Superior temporal gyrus (tissue), 1 donor: ENCODE measurements at regions not wholly inside any gene's neighbourhood (a gene's known extent, or its start where the extent isn't known, plus 50 kb on each side); places are given as distances from the start of the nearest gene placed in this dataset.

Experiments used
- DNase-seq: peaks from one replicate; pipeline ENCODE4 v3.0.0-alpha.2; 2016; ENCODE audit errors: extremely low spot score

GRCh38 chr10:78934994-78935602, 133.7 kb upstream of the ZMIZ1 start:
- DNase-seq = no peak

- DNase-seq = no peak
Observed at GRCh38 chr10:78935697-78936407, 132.9 kb upstream of the ZMIZ1 start.

- no peak for DNase-seq
Observed at GRCh38 chr10:78936412-78937342, 132.1 kb upstream of the ZMIZ1 start.

GRCh38 chr10:78937393-78937792, 131.4 kb upstream of the ZMIZ1 start:
- DNase-seq = no peak

- no peak for DNase-seq
Observed at GRCh38 chr10:78937800-78938694, 130.7 kb upstream of the ZMIZ1 start.

GRCh38 chr10:78938695-78939672, 129.8 kb upstream of the ZMIZ1 start:
- DNase-seq = no peak

- DNase-seq = peak; percentile 29
Observed at GRCh38 chr10:78942091-78942501, 126.7 kb upstream of the ZMIZ1 start.

- peak; percentile 29 for DNase-seq
Observed at GRCh38 chr10:78944723-78945312, 123.9 kb upstream of the ZMIZ1 start.

- DNase-seq = no peak
Observed at GRCh38 chr10:78945838-78946237, 122.9 kb upstream of the ZMIZ1 start.

- no peak for DNase-seq
Observed at GRCh38 chr10:78947226-78947625, 121.5 kb upstream of the ZMIZ1 start.

- DNase-seq = no peak
Observed at GRCh38 chr10:78947733-78948132, 121.0 kb upstream of the ZMIZ1 start.

GRCh38 chr10:78948621-78949030, 120.1 kb upstream of the ZMIZ1 start:
- no peak for DNase-seq

- no peak for DNase-seq
Observed at GRCh38 chr10:78950656-78951587, 117.8 kb upstream of the ZMIZ1 start.

GRCh38 chr10:78952030-78952429, 116.7 kb upstream of the ZMIZ1 start:
- no peak for DNase-seq

GRCh38 chr10:78952686-78953085, 116.1 kb upstream of the ZMIZ1 start:
- no peak for DNase-seq

- DNase-seq = no peak
Observed at GRCh38 chr10:78953113-78953798, 115.5 kb upstream of the ZMIZ1 start.

GRCh38 chr10:78953799-78954297, 114.9 kb upstream of the ZMIZ1 start:
- no peak for DNase-seq

- DNase-seq = no peak
Observed at GRCh38 chr10:78954689-78955088, 114.1 kb upstream of the ZMIZ1 start.
